ENCODE measurements at regions not wholly inside any gene's neighbourhood (a gene's known extent, or its start where the extent isn't known, plus 50 kb on each side); places are given as distances from the start of the nearest gene placed in this dataset.

DNA sequence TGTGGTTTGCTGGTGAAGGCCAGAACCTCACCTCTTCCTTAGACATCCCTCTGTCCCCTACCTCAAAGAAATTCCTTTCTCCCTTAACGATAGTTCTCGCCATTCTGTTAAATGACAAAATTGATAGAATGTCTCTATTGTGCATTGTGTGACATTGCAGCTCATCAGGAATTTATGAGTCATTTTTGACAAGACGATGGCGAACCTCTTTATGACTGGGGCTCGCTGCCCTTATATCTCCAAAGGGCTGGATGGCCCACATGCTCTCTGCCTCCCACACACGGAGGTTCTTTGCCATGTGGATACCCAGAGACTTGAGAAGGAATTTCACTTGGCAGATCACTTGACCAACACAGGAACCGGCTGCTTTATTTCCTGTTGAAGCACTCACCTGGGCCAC is 66.8 kb upstream of the RPS6KA2 start:
- no peak for DNase-seq (ENCODE audit: low read depth in 3 of 3)

DNA sequence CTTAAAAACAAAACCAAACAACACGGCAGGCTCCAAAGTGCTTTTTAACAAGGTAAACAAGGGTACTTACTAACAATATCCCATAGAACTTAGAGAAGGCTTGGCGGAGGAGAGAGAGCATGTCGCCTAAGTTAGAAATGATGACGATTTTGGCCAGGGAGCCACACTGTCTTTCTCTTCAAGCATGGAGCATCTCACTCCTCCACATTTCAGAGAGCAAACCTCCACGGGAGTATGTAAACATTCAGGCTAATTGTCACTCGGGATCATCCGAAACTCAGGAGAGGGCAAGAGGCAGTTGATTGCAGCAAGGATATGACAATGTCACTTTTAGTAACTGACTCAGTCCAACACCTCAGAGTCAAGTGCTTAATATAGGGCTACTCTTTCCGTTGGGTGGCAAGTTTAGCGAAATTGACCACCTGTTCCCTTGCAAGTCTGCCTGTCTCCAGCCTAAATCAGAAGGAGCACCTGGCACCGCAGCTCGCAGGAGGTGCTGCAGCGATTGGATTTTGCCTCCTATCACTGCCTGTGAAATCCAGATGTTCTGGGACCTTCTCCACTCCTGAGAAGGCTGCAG is 65.8 kb upstream of the RPS6KA2 start:
- DNase-seq (ENCODE audit: low read depth in 3 of 3): no peak

DNA sequence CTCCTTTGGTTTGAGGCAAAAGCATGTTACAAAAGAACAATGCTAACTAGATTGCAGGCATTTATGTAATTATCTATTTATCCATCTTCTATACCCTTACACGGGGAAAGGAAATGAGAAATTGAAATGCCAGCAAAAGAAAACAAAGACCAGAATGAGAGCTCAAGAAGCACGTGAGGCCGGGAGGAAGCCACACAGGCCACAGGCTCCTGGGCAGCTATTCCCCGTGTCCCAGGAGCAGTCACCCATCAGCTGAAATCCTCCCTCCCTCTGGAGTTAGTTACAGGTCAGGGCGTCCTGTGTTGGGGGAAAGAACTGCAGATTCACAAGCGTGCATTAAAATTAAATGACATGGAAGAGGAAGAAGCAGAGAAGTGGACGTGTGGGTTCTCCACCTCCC is 64.7 kb upstream of the RPS6KA2 start:
- no peak for DNase-seq (ENCODE audit: low read depth in 3 of 3)

DNA sequence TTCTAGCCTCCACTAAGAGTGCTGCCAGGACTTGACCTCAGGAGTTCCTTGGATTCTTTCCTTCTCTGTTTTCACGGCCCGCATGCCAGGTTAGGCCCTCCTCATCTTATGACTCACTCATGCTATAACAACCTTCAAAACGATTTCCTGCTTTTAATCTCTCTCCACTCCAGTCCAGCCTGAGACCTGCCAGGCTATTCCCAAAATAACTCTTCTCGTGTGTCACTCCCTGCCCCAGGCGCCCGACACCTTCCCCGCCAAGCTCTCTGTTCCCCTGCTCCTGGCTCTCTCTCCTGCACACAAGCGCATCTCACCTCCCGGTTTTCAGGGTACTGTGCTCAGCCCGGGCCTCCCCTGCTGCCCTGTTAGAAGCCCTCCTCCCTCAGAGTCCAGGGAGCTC is 64.1 kb upstream of the RPS6KA2 start:
- DNase-seq (ENCODE audit: low read depth in 3 of 3): no peak

DNA sequence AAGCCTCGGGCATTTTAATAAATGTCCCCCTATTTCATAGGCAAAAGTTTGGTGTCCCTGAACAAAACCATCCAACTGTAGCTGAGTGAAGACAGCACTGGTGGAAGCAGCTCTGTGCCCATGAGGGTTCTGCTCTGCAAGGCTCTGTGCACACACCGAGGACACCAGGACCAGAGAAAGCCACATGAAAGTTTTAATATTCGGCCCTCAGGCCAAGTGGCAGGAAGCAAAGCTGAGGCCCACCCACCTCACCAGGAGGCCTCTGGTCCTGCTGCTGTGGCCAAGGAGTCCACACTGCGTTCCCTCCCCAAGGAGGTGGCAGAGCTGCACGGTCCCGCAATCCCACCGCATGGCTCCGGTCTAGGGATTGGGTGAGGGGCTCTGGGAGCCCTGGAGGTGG is 62.6 kb upstream of the RPS6KA2 start:
- DNase-seq (ENCODE audit: low read depth in 3 of 3): no peak

DNA sequence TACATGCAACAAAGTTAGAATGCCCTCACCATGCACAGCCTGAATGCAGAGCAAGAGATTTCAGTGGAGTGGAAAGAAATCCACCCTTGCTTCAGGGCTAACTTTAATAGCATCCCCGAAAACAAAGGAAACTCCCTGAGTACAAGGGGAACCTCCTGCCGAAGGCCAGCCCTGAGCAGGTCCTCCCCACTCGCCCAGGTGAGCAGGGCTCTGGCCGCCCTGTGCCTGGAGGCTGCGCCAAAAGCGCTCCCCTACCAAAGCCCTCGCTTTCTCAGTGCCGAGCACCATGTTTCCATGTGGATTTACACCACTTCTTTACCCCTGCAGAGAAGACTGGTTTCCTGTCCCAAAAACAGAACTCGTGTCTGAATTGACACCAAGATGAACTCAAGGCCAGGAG is 61.9 kb upstream of the RPS6KA2 start:
- no peak for DNase-seq (ENCODE audit: low read depth in 3 of 3)

DNA sequence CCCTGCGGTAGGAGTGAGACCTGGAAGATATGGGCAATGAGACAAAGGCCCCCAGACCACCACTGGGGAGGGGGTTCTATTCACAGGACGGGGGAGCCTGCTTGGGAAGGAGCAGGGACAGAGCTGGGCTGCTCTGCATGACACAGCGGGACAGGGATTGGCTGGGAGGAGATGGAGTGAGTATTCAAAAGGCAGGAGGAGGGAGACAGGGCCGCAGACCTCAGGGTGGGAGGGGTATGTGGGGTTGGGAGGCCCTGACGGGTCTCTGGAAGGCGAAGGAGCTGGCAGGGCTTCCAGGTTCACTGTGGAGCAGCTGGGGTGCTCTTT is 60.8 kb upstream of the RPS6KA2 start:
- DNase-seq (ENCODE audit: low read depth in 3 of 3): no peak

DNA sequence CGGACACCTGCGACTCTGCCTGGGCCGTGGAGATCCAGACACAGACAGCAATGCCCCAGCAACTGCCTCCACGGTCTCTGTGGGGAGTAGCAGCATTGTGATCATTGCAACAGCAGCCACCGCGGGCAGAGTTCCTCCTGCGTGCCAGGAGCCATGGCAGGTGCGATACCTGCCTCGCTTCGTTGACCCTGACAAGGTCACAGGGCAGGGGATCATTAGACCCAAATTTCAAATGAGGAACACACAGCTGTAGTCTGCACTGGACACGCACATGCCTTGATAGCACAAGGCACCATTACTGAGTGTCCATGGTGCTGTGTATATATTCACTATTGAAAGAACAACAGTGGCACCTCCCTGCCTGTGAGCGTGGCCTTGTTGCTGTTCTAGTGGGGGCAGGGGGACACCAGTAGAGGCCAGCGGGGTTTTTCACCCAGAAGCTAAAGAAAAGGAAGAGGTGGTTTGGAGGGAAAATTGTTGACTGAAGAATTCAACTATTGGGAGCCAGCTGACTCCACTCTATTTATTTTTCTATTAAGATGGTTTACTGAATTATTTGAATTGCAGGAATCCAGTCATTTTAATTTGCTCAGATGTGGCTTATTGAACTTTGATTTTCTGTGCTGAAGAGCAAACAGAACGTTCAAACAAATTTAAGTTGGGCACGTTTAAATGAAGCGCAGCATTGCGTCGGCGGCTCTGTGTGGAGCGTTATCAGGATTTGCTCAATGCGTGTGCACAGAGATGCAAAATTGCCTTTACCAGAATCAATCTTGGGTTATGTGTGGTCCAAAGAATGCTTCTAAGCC is 60.2 kb upstream of the RPS6KA2 start:
- no peak for DNase-seq (ENCODE audit: low read depth in 3 of 3)

DNA sequence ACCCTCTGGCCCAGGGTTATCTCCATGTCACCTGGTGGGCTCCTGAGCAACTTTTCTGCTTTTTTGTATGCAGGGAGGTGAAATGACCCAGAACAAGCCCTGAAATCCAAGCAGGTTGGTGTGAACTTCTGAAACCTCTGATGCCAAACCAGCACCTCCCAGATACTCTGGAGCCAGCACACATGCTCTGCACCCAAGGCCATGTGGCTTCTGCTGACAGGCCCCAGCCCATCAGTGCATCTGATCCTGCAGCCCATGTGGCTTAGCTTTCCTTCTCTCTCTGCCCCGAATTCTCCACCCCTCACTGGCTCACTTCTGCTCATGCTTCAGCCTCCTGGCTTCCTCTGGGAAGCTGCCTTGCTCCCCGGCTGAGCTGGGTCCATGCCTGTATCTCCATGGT is 59.3 kb upstream of the RPS6KA2 start:
- DNase-seq (ENCODE audit: low read depth in 3 of 3): no peak

DNA sequence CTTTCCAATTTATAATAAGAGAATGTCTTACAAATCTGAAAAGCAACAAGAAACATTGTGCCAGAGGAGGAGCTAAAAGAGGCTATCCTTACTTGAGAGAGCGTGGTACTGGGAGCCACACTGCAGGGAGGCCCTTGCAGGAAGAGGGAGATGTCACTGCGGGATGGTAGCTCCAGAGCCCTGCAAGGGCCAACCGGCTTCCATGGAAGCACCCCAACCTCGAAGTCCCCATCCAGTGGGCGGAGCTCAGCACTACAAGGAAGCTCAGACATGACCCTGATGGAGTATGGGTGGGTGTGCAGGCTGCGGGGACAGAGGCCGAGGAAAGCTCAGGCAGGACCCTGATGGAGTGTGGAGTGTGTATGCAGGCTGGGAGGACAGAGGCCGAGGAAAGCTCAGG is 57.8 kb upstream of the RPS6KA2 start:
- no peak for DNase-seq (ENCODE audit: low read depth in 3 of 3)

DNA sequence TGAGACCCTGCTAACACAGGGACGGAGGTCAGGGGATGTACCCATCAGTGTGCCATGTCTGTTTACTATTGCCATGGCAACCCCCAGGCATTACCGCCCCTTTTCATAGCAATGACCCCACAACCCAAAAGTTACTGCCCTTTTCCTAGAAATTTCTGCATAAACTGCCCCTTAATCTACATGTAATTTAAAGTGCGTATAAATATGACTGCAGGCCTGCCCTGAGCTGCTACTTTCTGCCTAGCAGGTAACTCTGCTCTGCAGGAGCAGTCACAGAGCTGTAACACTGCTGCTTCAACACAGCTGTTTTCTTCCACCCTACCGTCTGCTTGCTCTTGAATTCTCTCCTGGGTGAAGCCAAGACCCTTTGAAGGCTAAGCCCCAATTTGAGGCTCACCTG is 57.1 kb upstream of the RPS6KA2 start:
- no peak for DNase-seq (ENCODE audit: low read depth in 3 of 3)

DNA sequence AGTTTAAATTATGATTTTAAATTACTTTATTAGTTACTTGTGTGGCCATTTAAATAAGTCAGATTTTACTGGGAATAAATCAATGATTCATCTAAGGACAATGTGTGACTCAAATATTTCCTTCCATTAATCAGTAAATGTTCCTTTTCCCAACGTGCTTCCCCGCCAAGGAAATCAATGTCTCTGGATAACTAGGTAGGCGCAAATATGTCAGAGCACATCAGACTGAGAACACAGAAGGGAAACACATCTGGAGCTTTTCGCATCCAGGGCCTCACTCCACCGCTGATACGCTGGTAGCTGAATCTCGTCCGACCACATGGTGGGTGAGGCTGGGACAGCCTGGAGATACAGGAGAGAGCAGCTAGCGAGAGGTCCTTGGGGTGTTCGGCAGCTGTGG is 56.4 kb upstream of the RPS6KA2 start:
- DNase-seq (ENCODE audit: low read depth in 3 of 3): no peak

DNA sequence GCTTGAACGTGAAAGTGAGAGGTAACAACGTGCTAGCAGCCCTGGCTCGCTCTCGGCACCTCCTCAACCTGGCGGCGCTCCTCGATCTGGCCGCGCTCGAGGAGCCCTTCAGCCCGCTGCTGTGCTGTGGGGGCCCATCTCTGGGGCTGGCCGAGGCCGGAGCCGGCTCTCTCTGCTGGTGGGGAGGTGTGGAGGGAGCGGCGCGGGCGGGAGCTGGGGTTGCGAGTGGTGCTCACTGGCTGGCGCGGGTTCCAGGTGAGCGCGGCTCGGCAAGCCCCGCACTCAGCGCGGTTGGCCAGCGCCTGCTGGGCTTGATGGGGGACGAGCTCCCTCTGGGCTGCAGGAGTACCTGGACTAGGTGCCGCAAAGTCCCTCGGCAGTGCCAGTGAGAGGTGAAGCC is 52.5 kb upstream of the RPS6KA2 start:
- no peak for DNase-seq (ENCODE audit: low read depth in 3 of 3)

DNA sequence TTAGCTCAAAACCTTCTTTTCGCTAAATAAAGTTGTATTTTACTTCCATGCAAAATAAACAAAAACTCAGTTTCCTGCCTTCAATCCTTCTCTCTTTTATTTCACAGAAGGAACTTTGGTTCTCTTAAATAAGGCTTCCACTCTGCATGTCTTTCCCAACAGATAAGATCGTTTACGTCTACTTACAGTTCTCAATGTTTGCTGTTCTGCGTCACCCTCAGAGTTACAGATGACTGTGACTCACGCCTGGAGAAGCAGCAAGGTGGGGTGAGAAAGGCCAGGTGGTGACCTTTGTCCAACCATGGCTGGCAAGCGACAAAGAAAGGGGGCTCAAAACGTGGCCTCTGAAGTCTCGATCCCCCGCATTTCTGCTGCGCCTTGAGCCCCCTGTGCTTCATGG is 51.4 kb upstream of the RPS6KA2 start:
- no peak for DNase-seq (ENCODE audit: low read depth in 3 of 3)

DNA sequence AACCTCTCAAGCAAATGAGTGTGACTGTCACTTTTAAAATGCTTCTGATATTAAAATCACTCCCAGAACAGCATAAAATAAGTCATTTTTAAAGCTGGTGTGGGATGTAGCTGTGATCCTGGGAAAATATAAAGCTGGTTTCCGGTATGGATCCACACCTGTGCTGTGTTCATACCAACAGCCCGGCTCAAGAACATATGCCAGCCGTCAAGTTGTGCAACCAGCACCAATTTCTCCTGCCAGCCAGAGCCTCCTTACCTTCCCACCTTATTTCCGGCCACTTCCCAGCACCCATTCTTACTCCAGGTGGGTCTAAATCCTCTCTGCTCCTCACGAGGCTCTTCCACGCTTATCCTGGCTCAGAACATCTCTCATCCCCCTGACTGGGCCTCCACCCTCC is 50.9 kb upstream of the RPS6KA2 start:
- DNase-seq (ENCODE audit: low read depth in 3 of 3): no peak

Measured in stimulated activated CD4-positive, alpha-beta T cell treated with anti-CD3 and anti-CD28 coated beads, TNF-alpha, amount 100 ng/mL, for 24 hours (primary cell).